ENCODE measurements at regions not wholly inside any gene's neighbourhood (a gene's known extent, or its start where the extent isn't known, plus 50 kb on each side); places are given as distances from the start of the nearest gene placed in this dataset.

GRCh38 chr4:19496756-19497155 is 754.9 kb upstream of the SLIT2 start:
- TF ChIP-seq, protein P1, sequence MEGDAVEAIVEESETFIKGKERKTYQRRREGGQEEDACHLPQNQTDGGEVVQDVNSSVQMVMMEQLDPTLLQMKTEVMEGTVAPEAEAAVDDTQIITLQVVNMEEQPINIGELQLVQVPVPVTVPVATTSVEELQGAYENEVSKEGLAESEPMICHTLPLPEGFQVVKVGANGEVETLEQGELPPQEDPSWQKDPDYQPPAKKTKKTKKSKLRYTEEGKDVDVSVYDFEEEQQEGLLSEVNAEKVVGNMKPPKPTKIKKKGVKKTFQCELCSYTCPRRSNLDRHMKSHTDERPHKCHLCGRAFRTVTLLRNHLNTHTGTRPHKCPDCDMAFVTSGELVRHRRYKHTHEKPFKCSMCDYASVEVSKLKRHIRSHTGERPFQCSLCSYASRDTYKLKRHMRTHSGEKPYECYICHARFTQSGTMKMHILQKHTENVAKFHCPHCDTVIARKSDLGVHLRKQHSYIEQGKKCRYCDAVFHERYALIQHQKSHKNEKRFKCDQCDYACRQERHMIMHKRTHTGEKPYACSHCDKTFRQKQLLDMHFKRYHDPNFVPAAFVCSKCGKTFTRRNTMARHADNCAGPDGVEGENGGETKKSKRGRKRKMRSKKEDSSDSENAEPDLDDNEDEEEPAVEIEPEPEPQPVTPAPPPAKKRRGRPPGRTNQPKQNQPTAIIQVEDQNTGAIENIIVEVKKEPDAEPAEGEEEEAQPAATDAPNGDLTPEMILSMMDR (conservative IDR thresholded peaks at IDR 0.05; ENCODE audit: low read depth, low read length), result no peak
- no peak for TF ChIP-seq EZH2 (IDR thresholded peaks at IDR 0.05; ENCODE audit: borderline replicate concordance, low read depth, low read length, poor library complexity, severe bottlenecking)
